HCT116 (cell line): ENCODE measurements at regions not wholly inside any gene's neighbourhood (a gene's known extent, or its start where the extent isn't known, plus 50 kb on each side); places are given as distances from the start of the nearest gene placed in this dataset.

Source experiments
- ATAC-seq: fragments of 200-7000 bp; cut with Tn5 transposase; 2 replicates; pipeline ENCODE4 v1.9.1; 2020; ENCODE audit warnings: mild to moderate bottlenecking, moderate library complexity
- BruUV-seq: library from RNA; stranded (reverse); fragments of 400-500 nt; replicated peaks from 2 replicates; lab custom pipeline; 2021; lab: Mats Ljungman, UMichigan
- CTCF ChIA-PET: fragments of 300-600 bp; sonication (Branson Sonifier 250); formaldehyde crosslinking; loops from one replicate; lab custom pipeline; 2021; ENCODE audit warnings: antibody characterized with exemption; lab: Charles Lee
- POLR2A ChIA-PET: fragments of 300-600, 350-600 bp; sonication (Branson Sonifier 250); formaldehyde crosslinking; loops from one replicate; lab custom pipeline; 2021; ENCODE audit warnings: antibody characterized with exemption; lab: Charles Lee
- RAD21 ChIA-PET, 2 experiments: fragments of 300-600 bp; sonication (Branson Sonifier 250); formaldehyde crosslinking; loops; one replicate each; lab custom pipeline; 2023; ENCODE audit warnings: low total read pairs in 2 of 2; ENCODE audit not compliant: uncharacterized antibody in 2 of 2, unreplicated experiment in 2 of 2, low non-redundant PET in 1 of 2; lab: Charles Lee
- DNase-seq: peaks from one replicate; pipeline ENCODE4 v3.0.0-alpha.2; 2010; ENCODE audit warnings: low read depth, low spot score
- H2AFZ ChIP-seq: fragments of 200-600 bp; shearing (Covaris generic), sonication (generic); 2 replicates; pipeline ENCODE4 v1.6.1; 2017; ENCODE audit warnings: low read depth, mixed run types, mixed read lengths, antibody characterized with exemption, low read length; ENCODE audit not compliant: poor library complexity, severe bottlenecking
- H3K27ac ChIP-seq: 2 replicates; pipeline ENCODE4 v1.5.1; 2012; ENCODE audit warnings: low read depth, low read length
- H3K27me3 ChIP-seq: fragments of 200-600 bp; sonication (generic); 2 replicates; pipeline ENCODE4 v1.6.1; 2016; ENCODE audit warnings: mixed run types, low read length, mixed read lengths; ENCODE audit not compliant: insufficient read depth
- H3K36me3 ChIP-seq, 2 experiments: fragments of 200-500 bp in 1 of 2; fragments of 200-600 bp in 1 of 2; sonication (Bioruptor generic) in 1 of 2; sonication (generic) in 1 of 2; 2 replicates each; pipeline versions ENCODE4 v1.5.1 to v1.6.1; 2014 to 2016; ENCODE audit warnings: low read length in 2 of 2, inconsistent platforms in 1 of 2, mixed read lengths in 1 of 2, mixed run types in 1 of 2; ENCODE audit not compliant: insufficient read depth in 2 of 2, control insufficient read depth in 1 of 2
- H3K4me1 ChIP-seq, 2 experiments: fragments of 200-600 bp in 1 of 2; sonication (generic) in 1 of 2; 2 replicates each; pipeline versions ENCODE4 v1.5.1 to v1.6.1; 2012 to 2017; ENCODE audit warnings: low read length in 2 of 2, inconsistent platforms in 1 of 2, mild to moderate bottlenecking in 1 of 2, mixed read lengths in 1 of 2, mixed run types in 1 of 2, moderate library complexity in 1 of 2; ENCODE audit not compliant: insufficient read depth in 2 of 2, control insufficient read depth in 1 of 2
- H3K4me2 ChIP-seq: fragments of 200-600 bp; sonication (generic); 2 replicates; pipeline ENCODE4 v1.6.1; 2017; ENCODE audit warnings: mixed run types, low read length, mixed read lengths
- H3K4me3 ChIP-seq, 2 experiments: fragments of 200-600 bp in 1 of 2; sonication (generic) in 1 of 2; replicated peaks in 1 of 2; 2 replicates each; pipeline ENCODE4 v1.5.1; 2011 to 2016; ENCODE audit warnings: low read length in 2 of 2, control low read depth in 1 of 2, low read depth in 1 of 2, mild to moderate bottlenecking in 1 of 2, mixed read lengths in 1 of 2, mixed run types in 1 of 2
- H3K79me2 ChIP-seq: fragments of 200-600 bp; sonication (generic); 2 replicates; pipeline ENCODE4 v1.6.1; 2017; ENCODE audit warnings: mild to moderate bottlenecking, mixed run types, low read length, moderate library complexity, mixed read lengths; ENCODE audit not compliant: insufficient read depth
- H3K9ac ChIP-seq: fragments of 200-600 bp; sonication (generic); 2 replicates; pipeline ENCODE4 v1.6.1; 2016; ENCODE audit warnings: low read length, mixed read lengths
- H3K9me2 ChIP-seq: fragments of 200-600 bp; sonication (generic), shearing (Covaris generic); 2 replicates; pipeline ENCODE4 v1.6.1; 2017; ENCODE audit warnings: mixed run types, mild to moderate bottlenecking, moderate library complexity; ENCODE audit not compliant: insufficient read depth
- H3K9me3 ChIP-seq, 2 experiments: fragments of 200-500 bp in 1 of 2; fragments of 200-600 bp in 1 of 2; sonication (Bioruptor generic) in 1 of 2; sonication (generic) in 1 of 2; 2 replicates each; pipeline ENCODE4 v1.6.1; 2014 to 2017; ENCODE audit warnings: low read length in 2 of 2, mixed read lengths in 2 of 2, inconsistent platforms in 1 of 2, low read depth in 1 of 2, mild to moderate bottlenecking in 1 of 2, mixed run types in 1 of 2, moderate library complexity in 1 of 2; ENCODE audit not compliant: control insufficient read depth in 1 of 2, insufficient read depth in 1 of 2
- H4K20me1 ChIP-seq: fragments of 200-600 bp; sonication (generic), shearing (Covaris generic); 2 replicates; pipeline ENCODE4 v1.6.1; 2017; ENCODE audit warnings: mixed run types, mild to moderate bottlenecking, moderate library complexity; ENCODE audit not compliant: insufficient read depth
- ATF3 ChIP-seq: IDR thresholded peaks from 2 replicates; pipeline ENCODE4 v1.6.1; 2012
- CBX3 ChIP-seq: IDR thresholded peaks from 2 replicates; pipeline ENCODE4 v1.6.1; 2012; ENCODE audit warnings: low read depth
- CTCF ChIP-seq, 3 experiments: fragments of 200-600 bp in 1 of 3; sonication (generic) in 1 of 3; IDR thresholded peaks in 2 of 3; conservative IDR thresholded peaks in 1 of 3; 2 replicates each; pipeline ENCODE4 v1.5.1; 2012 to 2017; ENCODE audit warnings: low read depth in 2 of 3, low read length in 2 of 3, antibody characterized with exemption in 1 of 3, borderline replicate concordance in 1 of 3, control low read depth in 1 of 3, mild to moderate bottlenecking in 1 of 3, mixed read lengths in 1 of 3, mixed run types in 1 of 3, moderate library complexity in 1 of 3; ENCODE audit not compliant: insufficient read depth in 1 of 3
- EGR1 ChIP-seq: IDR thresholded peaks from 2 replicates; pipeline ENCODE4 v1.6.1; 2012; ENCODE audit warnings: low read depth
- EZH2 ChIP-seq: fragments of 200-600 bp; sonication (generic); IDR thresholded peaks from 2 replicates; pipeline ENCODE4 v1.6.1; 2017; ENCODE audit warnings: antibody characterized with exemption, mixed run types
- YY1 ChIP-seq: IDR thresholded peaks from 2 replicates; pipeline ENCODE4 v1.6.1; 2011; ENCODE audit warnings: low read length, low read depth, moderate library complexity, mild to moderate bottlenecking; ENCODE audit not compliant: insufficient replicate concordance; ENCODE audit errors: extremely low read depth
- ZBTB33 ChIP-seq: IDR thresholded peaks from 2 replicates; pipeline ENCODE4 v1.6.1; 2011; ENCODE audit warnings: mild to moderate bottlenecking, low read length, moderate library complexity; ENCODE audit not compliant: insufficient replicate concordance; ENCODE audit errors: extremely low read depth
- ZFX ChIP-seq: fragments of 450-650 bp; IDR thresholded peaks from 2 replicates; pipeline ENCODE4 v1.6.1; 2017
- intact Hi-C: fragments of 100-400 bp; cut with micrococcal nuclease; formaldehyde crosslinking; loops from 2 replicates; pipeline ENCODE4 v1.10.0; 2022

- ChIA-PET CTCF (no interaction called here), RAD21 (no interaction called here)
- no peak overlapping the region for H3K27ac ChIP-seq
- no peak for ATAC-seq
- H3K27me3 ChIP-seq: no peaks in the 10 kb centered on the region
- H3K4me2 ChIP-seq: no peak overlapping the region
- no TSS peak for BruUV-seq
- TF ChIP-seq CBX3 (no peak), YY1 (no peak), EGR1 (no peak), CTCF (IDR thresholded peaks at IDR 0.05 in 2 of 3, conservative IDR thresholded peaks at IDR 0.05 in 1 of 3; ENCODE audit: borderline replicate concordance in 1 of 3, insufficient read depth in 1 of 3, low read depth in 2 of 3, low read length in 2 of 3) (no peak), ZBTB33 (no peak), ATF3 (no peak), EZH2 (no peak), ZFX (no peak)
- TF ChIP-seq, all 23 proteins: peak for 0
- no peak for DNase-seq
- peaks cover 34 to 52% of the 10 kb centered on the region in 2 experiments for H3K4me1 ChIP-seq
- no peaks in the 10 kb centered on the region for H3K36me3 ChIP-seq
- no peak overlapping the region for H3K4me3 ChIP-seq
- no peaks in the 10 kb centered on the region for H3K9me2 ChIP-seq
- no peak overlapping the region for H3K9ac ChIP-seq
- intact Hi-C loops: no loop called here
- no peaks in the 10 kb centered on the region for H3K79me2 ChIP-seq
- peak overlapping the region; percentile 80 for H2AFZ ChIP-seq
- no peaks in the 10 kb centered on the region for H3K9me3 ChIP-seq
- no peaks in the 10 kb centered on the region for H4K20me1 ChIP-seq
- POLR2A ChIA-PET: interaction anchor here (1.4 kb wide), 1 partner anchor 15 kb away, joined by 3 read pairs; no protein-coding TSS in a partner anchor
Observed at GRCh38 chr3:177343122-177343625, 145.9 kb upstream of the TBL1XR1 start.
